H1 (cell line): ENCODE measurements at regions not wholly inside any gene's neighbourhood (a gene's known extent, or its start where the extent isn't known, plus 50 kb on each side); places are given as distances from the start of the nearest gene placed in this dataset.

Source experiments
- CTCF ChIA-PET: fragments of 300-600 bp; sonication (Branson Sonifier 250); formaldehyde crosslinking; loops from one replicate; lab custom pipeline; 2021; ENCODE audit not compliant: partially characterized antibody; lab: Charles Lee
- POLR2A ChIA-PET: fragments of 300-600 bp; sonication (Branson Sonifier 250); formaldehyde crosslinking; loops from one replicate; lab custom pipeline; 2021; ENCODE audit warnings: inconsistent platforms; ENCODE audit not compliant: partially characterized antibody; lab: Charles Lee
- DNase-seq, 2 experiments: peaks; one replicate each; pipeline versions ENCODE4 v3.0.0 to v3.0.0-alpha.2; 2010 to 2022; ENCODE audit warnings: low spot score in 2 of 2, low read depth in 1 of 2, mixed read lengths in 1 of 2
- FAIRE-seq: peaks from 2 replicates; lab custom pipeline; 2011; peaks lifted over from hg19 to GRCh38; lab: Jason Lieb, UNC
- H2AFZ ChIP-seq: 2 replicates; pipeline ENCODE4 v1.8.1; 2012; ENCODE audit warnings: low read length, inconsistent platforms
- H2AK5ac ChIP-seq: 2 replicates; pipeline ENCODE4 v1.6.1; 2013; ENCODE audit warnings: low read depth, low read length
- H2BK120ac ChIP-seq: replicated peaks from 2 replicates; pipeline ENCODE3; 2013; ENCODE audit warnings: low read depth, low read length, inconsistent platforms
- H2BK12ac ChIP-seq: 2 replicates; pipeline ENCODE4 v1.6.1; 2013; ENCODE audit warnings: low read depth, low read length
- H2BK15ac ChIP-seq: 2 replicates; pipeline ENCODE4 v1.6.1; 2013; ENCODE audit warnings: low read length
- H2BK20ac ChIP-seq: 2 replicates; pipeline ENCODE4 v1.6.1; 2013; ENCODE audit warnings: low read length
- H2BK5ac ChIP-seq: 2 replicates; pipeline ENCODE4 v1.6.1; 2013; ENCODE audit warnings: low read depth, low read length
- H3K14ac ChIP-seq: 2 replicates; pipeline ENCODE4 v1.6.1; 2013; ENCODE audit warnings: inconsistent platforms; ENCODE audit not compliant: insufficient read length
- H3K18ac ChIP-seq: 2 replicates; pipeline ENCODE4 v1.6.1; 2013; ENCODE audit warnings: low read length; ENCODE audit errors: extremely low read depth
- H3K23ac ChIP-seq: 2 replicates; pipeline ENCODE4 v1.6.1; 2013; ENCODE audit warnings: inconsistent platforms; ENCODE audit not compliant: insufficient read length
- H3K23me2 ChIP-seq: 2 replicates; pipeline ENCODE4 v1.6.1; 2013; ENCODE audit warnings: low read depth, low read length
- H3K27ac ChIP-seq: 2 replicates; pipeline ENCODE4 v1.6.1; 2011; ENCODE audit warnings: low read depth, low read length, inconsistent platforms
- H3K27me3 ChIP-seq, 4 experiments: replicated peaks in 1 of 4; 1 replicate in 1 of 4; 2 replicates in 3 of 4; pipeline versions ENCODE4 v1.6.1 to v1.8.1; 2011 to 2013; ENCODE audit warnings: low read length in 3 of 4, mild to moderate bottlenecking in 3 of 4, inconsistent platforms in 2 of 4, mixed read lengths in 2 of 4, moderate library complexity in 1 of 4; ENCODE audit not compliant: control insufficient read depth in 3 of 4, insufficient read depth in 3 of 4; ENCODE audit errors: extremely low read depth in 1 of 4
- H3K36me3 ChIP-seq, 4 experiments: 2 replicates each; pipeline versions ENCODE4 v1.6.1 to v1.8.1; 2011 to 2013; ENCODE audit warnings: mild to moderate bottlenecking in 4 of 4, low read length in 3 of 4, moderate library complexity in 2 of 4, control low read depth in 1 of 4, inconsistent platforms in 1 of 4; ENCODE audit not compliant: insufficient read depth in 4 of 4, control insufficient read depth in 2 of 4
- H3K4ac ChIP-seq: replicated peaks from 2 replicates; pipeline ENCODE3; 2013; ENCODE audit warnings: low read length, low read depth, mixed read lengths, inconsistent platforms; ENCODE audit not compliant: insufficient read length
- H3K4me1 ChIP-seq, 4 experiments: replicated peaks in 1 of 4; 1 replicate in 1 of 4; 2 replicates in 3 of 4; pipeline versions ENCODE4 v1.6.1 to v1.8.1; 2011 to 2013; ENCODE audit warnings: low read length in 3 of 4, inconsistent platforms in 2 of 4, mixed read lengths in 1 of 4; ENCODE audit not compliant: insufficient read depth in 4 of 4, control insufficient read depth in 3 of 4
- H3K4me2 ChIP-seq, 2 experiments: 2 replicates each; pipeline versions ENCODE4 v1.6.1 to v1.8.1; 2011 to 2013; ENCODE audit warnings: low read depth in 2 of 2, low read length in 2 of 2, control low read depth in 1 of 2, inconsistent platforms in 1 of 2, mild to moderate bottlenecking in 1 of 2; ENCODE audit not compliant: insufficient read depth in 1 of 2
- H3K4me3 ChIP-seq, 4 experiments: fragments of 200-600, 300-600 bp in 1 of 4; sonication (generic), shearing (Covaris generic), sonication (Bioruptor Twin) in 1 of 4; 2 replicates each; pipeline versions ENCODE4 v1.5.1 to v1.8.1; 2011 to 2016; ENCODE audit warnings: low read length in 4 of 4, low read depth in 3 of 4, control low read depth in 2 of 4, inconsistent platforms in 2 of 4, mild to moderate bottlenecking in 2 of 4, mixed read lengths in 1 of 4, moderate library complexity in 1 of 4; ENCODE audit not compliant: insufficient read depth in 2 of 4; ENCODE audit errors: extremely low read depth in 1 of 4
- H3K56ac ChIP-seq: replicated peaks from 2 replicates; pipeline ENCODE3; 2013; ENCODE audit warnings: low read depth, mild to moderate bottlenecking, mixed read lengths, low read length, inconsistent platforms; ENCODE audit not compliant: insufficient read length
- H3K79me1 ChIP-seq: 2 replicates; pipeline ENCODE4 v1.6.1; 2013; ENCODE audit warnings: low read depth, low read length, control low read depth
- H3K79me2 ChIP-seq, 2 experiments: 2 replicates each; pipeline versions ENCODE4 v1.6.1 to v1.8.1; 2012 to 2013; ENCODE audit warnings: low read length in 2 of 2, mild to moderate bottlenecking in 2 of 2, inconsistent platforms in 1 of 2; ENCODE audit not compliant: insufficient read depth in 2 of 2, control insufficient read depth in 1 of 2
- H3K9ac ChIP-seq, 4 experiments: replicated peaks in 1 of 4; 1 replicate in 1 of 4; 2 replicates in 3 of 4; pipeline versions ENCODE4 v1.6.1 to v1.8.1; 2011 to 2013; ENCODE audit warnings: low read depth in 3 of 4, low read length in 3 of 4, control low read depth in 2 of 4, mild to moderate bottlenecking in 2 of 4, moderate library complexity in 2 of 4, inconsistent platforms in 1 of 4; ENCODE audit errors: extremely low read depth in 1 of 4
- H3K9me3 ChIP-seq, 2 experiments: 2 replicates each; pipeline versions ENCODE4 v1.6.1 to v1.8.1; 2012 to 2013; ENCODE audit warnings: mild to moderate bottlenecking in 2 of 2, moderate library complexity in 2 of 2, control low read depth in 1 of 2, inconsistent platforms in 1 of 2, low read depth in 1 of 2, low read length in 1 of 2, mixed read lengths in 1 of 2; ENCODE audit not compliant: insufficient read depth in 2 of 2
- H4K20me1 ChIP-seq, 2 experiments: replicated peaks in 1 of 2; 2 replicates each; pipeline versions ENCODE3 to v1.8.1; 2011 to 2013; ENCODE audit warnings: inconsistent platforms in 2 of 2, low read length in 2 of 2, mild to moderate bottlenecking in 1 of 2; ENCODE audit not compliant: insufficient read depth in 2 of 2, control insufficient read depth in 1 of 2
- H4K5ac ChIP-seq: 2 replicates; pipeline ENCODE4 v1.6.1; 2013; ENCODE audit warnings: low read length, low read depth, mixed read lengths, inconsistent platforms; ENCODE audit not compliant: insufficient read length
- H4K8ac ChIP-seq: 2 replicates; pipeline ENCODE4 v1.8.0; 2013; ENCODE audit warnings: mild to moderate bottlenecking, moderate library complexity, low read length, inconsistent platforms; ENCODE audit not compliant: insufficient read depth; ENCODE audit errors: extremely low read depth
- H4K91ac ChIP-seq: replicated peaks from 2 replicates; pipeline ENCODE3; 2013; ENCODE audit warnings: low read length, mixed read lengths, inconsistent platforms; ENCODE audit not compliant: insufficient read length
- EGR1 ChIP-seq: IDR thresholded peaks from 2 replicates; pipeline ENCODE4 v1.6.1; 2011; ENCODE audit warnings: low read depth, low read length, borderline replicate concordance
- POU5F1 ChIP-seq: IDR thresholded peaks from 2 replicates; pipeline ENCODE4 v1.6.1; 2011; ENCODE audit warnings: low read depth, mild to moderate bottlenecking, low read length, moderate library complexity
- RAD21 ChIP-seq, 2 experiments: IDR thresholded peaks in 1 of 2; conservative IDR thresholded peaks in 1 of 2; 2 replicates each; pipeline ENCODE4 v1.6.1; 2011; ENCODE audit warnings: low read depth in 2 of 2, low read length in 2 of 2, improper control_type of control experiment in 1 of 2, inconsistent platforms in 1 of 2, mild to moderate bottlenecking in 1 of 2, moderate library complexity in 1 of 2
- WGBS, 2 experiments: shearing (Covaris generic) in 1 of 2; methylation state at CpG; one replicate each; pipeline versions ENCODE4 v1.1.6 to v1.1.7; 2013 to 2015; ENCODE audit warnings: low lambda C conversion rate in 2 of 2, mixed read lengths in 2 of 2, inconsistent platforms in 1 of 2, low coverage in 1 of 2, missing lambda C conversion rate in 1 of 2; ENCODE audit not compliant: insufficient replicate concordance in 2 of 2, insufficient coverage in 1 of 2, insufficient read length in 1 of 2; ENCODE audit errors: extremely low coverage in 1 of 2, missing lambda C conversion rate in 1 of 2; 5-methylcytosine and 5-hydroxymethylcytosine counted together
- TF ChIP-seq, protein P1 (sequence below), 3 experiments: IDR thresholded peaks; 1 replicate in 2 of 3; 2 replicates in 1 of 3; pipeline versions ENCODE4 v1.5.1 to v1.6.1; 2011; ENCODE audit warnings: low read length in 3 of 3, mild to moderate bottlenecking in 3 of 3, inconsistent platforms in 2 of 3, low read depth in 1 of 3, moderate library complexity in 1 of 3; ENCODE audit not compliant: insufficient read depth in 1 of 3; ENCODE audit errors: control extremely low read depth in 1 of 3

DNA sequence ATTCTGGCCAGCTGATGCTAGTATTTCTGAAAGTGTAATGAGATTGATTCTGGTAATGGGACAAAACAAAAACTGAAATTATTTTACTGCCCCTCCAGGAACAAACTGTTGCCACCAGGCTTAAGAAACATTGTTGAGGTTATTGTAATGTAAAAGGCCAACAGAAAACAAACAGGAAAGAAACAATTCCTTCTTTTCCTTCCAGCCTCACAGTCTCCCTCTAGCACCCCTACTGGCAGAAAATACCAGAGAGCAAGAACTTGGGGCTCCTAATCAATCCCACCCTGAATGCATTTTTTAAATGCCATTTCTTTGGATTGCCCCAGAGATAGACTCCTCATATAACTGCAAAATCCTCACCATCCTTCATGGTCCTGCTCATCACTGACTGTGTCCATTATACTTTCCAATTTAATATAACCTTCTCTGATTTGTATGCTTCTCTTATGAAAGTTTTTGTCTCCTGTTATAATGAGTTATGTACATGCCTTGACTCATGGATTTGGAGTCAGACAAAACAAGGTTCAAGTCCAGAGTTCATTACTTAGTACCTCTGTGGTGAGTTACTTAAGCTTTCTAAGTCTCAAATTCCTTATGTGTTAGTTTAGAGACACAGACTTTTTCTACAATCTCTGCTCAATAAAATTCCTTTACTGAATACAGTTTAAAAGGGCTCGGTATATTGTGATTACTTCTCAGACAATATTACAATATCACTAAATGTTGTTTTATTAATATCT lies 157.9 kb upstream of the FBN2 start:
- H3K36me3 ChIP-seq: no peaks in the 10 kb centered on the region
- no peaks in the 10 kb centered on the region for H3K27me3 ChIP-seq
- H4K5ac ChIP-seq: no peak overlapping the region
- H2AFZ ChIP-seq: no peak overlapping the region
- H2BK15ac ChIP-seq: no peak overlapping the region
- no peak overlapping the region for H3K23ac ChIP-seq
- H3K4me3 ChIP-seq: no peak overlapping the region
- ChIA-PET CTCF (interaction anchor here (0.7 to 4.3 kb wide), 11 partner anchors 10 to 168 kb away, joined by 3 to 26 read pairs (median 4); no protein-coding TSS in a partner anchor), POLR2A (interaction anchor here (0.7 kb wide), 1 partner anchor 158 kb away, joined by 3 read pairs; the partner anchor contains the start of gene FBN2)
- H2BK120ac ChIP-seq: no peak overlapping the region
- FAIRE-seq: peak; percentile 81
- H3K79me1 ChIP-seq: no peaks in the 10 kb centered on the region
- H3K18ac ChIP-seq: no peak overlapping the region
- peaks cover 0 to 14% (median 3%) of the 10 kb centered on the region in 4 experiments; a peak in 5 of 7 replicates for H3K4me1 ChIP-seq
- 37% methylated on average over 1 of the region's 1 CpG; no CpG with 5 or more reads in 1 of the 2 experiments for WGBS, 2 experiments
- no peak overlapping the region for H3K4ac ChIP-seq
- H2BK5ac ChIP-seq: no peak overlapping the region
- H2BK20ac ChIP-seq: no peak overlapping the region
- DNase-seq: no peak
- no peaks in the 10 kb centered on the region for H4K20me1 ChIP-seq
- H3K56ac ChIP-seq: no peak overlapping the region
- H4K91ac ChIP-seq: no peak overlapping the region
- H3K23me2 ChIP-seq: peaks cover 2% of the 10 kb centered on the region; the same call in 1 of the 2 replicates
- no peak overlapping the region for H4K8ac ChIP-seq
- H3K9ac ChIP-seq: no peak overlapping the region
- no peak overlapping the region for H3K27ac ChIP-seq
- H2BK12ac ChIP-seq: no peak overlapping the region
- peak overlapping the region in 1 of 2 experiments; percentile 33; a peak in 2 of 4 replicates for H3K4me2 ChIP-seq
- H2AK5ac ChIP-seq: no peak overlapping the region
- H3K79me2 ChIP-seq: no peaks in the 10 kb centered on the region
- 0 out of 2 replicates have a peak, but pooled peaks have one; percentile 11 for TF ChIP-seq POU5F1
- no peak for TF ChIP-seq EGR1
- TF ChIP-seq, protein P1, sequence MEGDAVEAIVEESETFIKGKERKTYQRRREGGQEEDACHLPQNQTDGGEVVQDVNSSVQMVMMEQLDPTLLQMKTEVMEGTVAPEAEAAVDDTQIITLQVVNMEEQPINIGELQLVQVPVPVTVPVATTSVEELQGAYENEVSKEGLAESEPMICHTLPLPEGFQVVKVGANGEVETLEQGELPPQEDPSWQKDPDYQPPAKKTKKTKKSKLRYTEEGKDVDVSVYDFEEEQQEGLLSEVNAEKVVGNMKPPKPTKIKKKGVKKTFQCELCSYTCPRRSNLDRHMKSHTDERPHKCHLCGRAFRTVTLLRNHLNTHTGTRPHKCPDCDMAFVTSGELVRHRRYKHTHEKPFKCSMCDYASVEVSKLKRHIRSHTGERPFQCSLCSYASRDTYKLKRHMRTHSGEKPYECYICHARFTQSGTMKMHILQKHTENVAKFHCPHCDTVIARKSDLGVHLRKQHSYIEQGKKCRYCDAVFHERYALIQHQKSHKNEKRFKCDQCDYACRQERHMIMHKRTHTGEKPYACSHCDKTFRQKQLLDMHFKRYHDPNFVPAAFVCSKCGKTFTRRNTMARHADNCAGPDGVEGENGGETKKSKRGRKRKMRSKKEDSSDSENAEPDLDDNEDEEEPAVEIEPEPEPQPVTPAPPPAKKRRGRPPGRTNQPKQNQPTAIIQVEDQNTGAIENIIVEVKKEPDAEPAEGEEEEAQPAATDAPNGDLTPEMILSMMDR (IDR thresholded peaks at IDR 0.05; ENCODE audit: control extremely low read depth in 1 of 3, insufficient read depth in 1 of 3, low read depth in 1 of 3, low read length in 3 of 3): peak in 2 of 3 experiments; percentile 58 to 75; a peak in 3 of 4 replicates
- peak; percentile 51 to 54 for TF ChIP-seq RAD21 (IDR thresholded peaks at IDR 0.05 in 1 of 2, conservative IDR thresholded peaks at IDR 0.05 in 1 of 2; ENCODE audit: low read depth in 2 of 2, low read length in 2 of 2)
- no peaks in the 10 kb centered on the region for H3K9me3 ChIP-seq
- no peak overlapping the region for H3K14ac ChIP-seq
